CD4-positive, alpha-beta T cell (primary cell): ENCODE measurements at regions not wholly inside any gene's neighbourhood (a gene's known extent, or its start where the extent isn't known, plus 50 kb on each side); places are given as distances from the start of the nearest gene placed in this dataset.

ENCODE experiments used
- ATAC-seq: fragments of 200-7000 bp; cut with Tn5 transposase; one replicate; pipeline ENCODE4 v1.10.0; 2022; ENCODE audit warnings: mild to moderate bottlenecking; ENCODE audit not compliant: poor library complexity
- CTCF ChIA-PET: fragments of 350-600 bp; sonication (Branson Sonifier 250); formaldehyde crosslinking; loops from one replicate; lab custom pipeline; 2021; ENCODE audit warnings: antibody characterized with exemption, inconsistent platforms; lab: Charles Lee
- POLR2A ChIA-PET: fragments of 350-600 bp; sonication (Branson Sonifier 250); formaldehyde crosslinking; loops from one replicate; lab custom pipeline; 2021; ENCODE audit warnings: antibody characterized with exemption, inconsistent platforms; lab: Charles Lee
- DNase-seq, 14 experiments: peaks; one replicate each; pipeline ENCODE4 v3.0.0-alpha.2; 2013 to 2020; ENCODE audit warnings: mixed read lengths in 2 of 14
- H3K27ac ChIP-seq, 2 donors: one replicate each; pipeline versions ENCODE4 v1.5.1 to v1.7.0; 2013; ENCODE audit warnings: low read length in 2 of 2, low read depth in 1 of 2, mild to moderate bottlenecking in 1 of 2
- H3K27me3 ChIP-seq, 2 experiments: 1 replicate in 1 of 2; 2 replicates in 1 of 2; pipeline versions ENCODE4 v1.6.1 to v1.7.0; 2013; ENCODE audit warnings: low read length in 2 of 2, control low read depth in 1 of 2, mild to moderate bottlenecking in 1 of 2, moderate library complexity in 1 of 2; ENCODE audit not compliant: insufficient read depth in 2 of 2, control insufficient read depth in 1 of 2
- H3K36me3 ChIP-seq: one replicate; pipeline ENCODE4 v1.6.1; 2013; ENCODE audit warnings: low read length, control low read depth; ENCODE audit not compliant: insufficient read depth
- H3K4me1 ChIP-seq: one replicate; pipeline ENCODE4 v1.6.1; 2013; ENCODE audit warnings: low read length, control low read depth; ENCODE audit not compliant: insufficient read depth
- H3K4me3 ChIP-seq: one replicate; pipeline ENCODE4 v1.5.1; 2013; ENCODE audit warnings: mild to moderate bottlenecking, low read length, moderate library complexity
- H3K9me3 ChIP-seq, 2 experiments: 1 replicate in 1 of 2; 2 replicates in 1 of 2; pipeline versions ENCODE4 v1.6.1 to v1.7.0; 2013; ENCODE audit warnings: low read length in 2 of 2, mild to moderate bottlenecking in 2 of 2, control low read depth in 1 of 2, moderate library complexity in 1 of 2; ENCODE audit not compliant: control insufficient read depth in 1 of 2, insufficient read depth in 1 of 2
- H3K27ac Mint-ChIP-seq: one replicate; pipeline ENCODE4 v1.8.0; 2020; ENCODE audit warnings: mixed read lengths
- H3K27me3 Mint-ChIP-seq: one replicate; pipeline ENCODE4 v1.8.0; 2021; ENCODE audit warnings: mixed read lengths
- H3K36me3 Mint-ChIP-seq: one replicate; pipeline ENCODE4 v1.8.0; 2021; ENCODE audit warnings: low read depth, mixed read lengths
- H3K4me1 Mint-ChIP-seq: one replicate; pipeline ENCODE4 v1.8.0; 2021; ENCODE audit warnings: low read depth, mixed read lengths
- H3K4me3 Mint-ChIP-seq: one replicate; pipeline ENCODE4 v1.8.0; 2020; ENCODE audit warnings: mild to moderate bottlenecking, mixed read lengths
- H3K9me3 Mint-ChIP-seq: one replicate; pipeline ENCODE4 v1.8.0; 2020; ENCODE audit warnings: mixed read lengths
- CTCF ChIP-seq: fragments of 200-600 bp; IDR thresholded peaks from one replicate; pipeline ENCODE4 v1.8.0; 2022; ENCODE audit warnings: antibody characterized with exemption, mild to moderate bottlenecking
- intact Hi-C, 2 experiments: fragments of 100-400 bp; cut with DNase I in 1 of 2; cut with micrococcal nuclease in 1 of 2; formaldehyde crosslinking; loops; one replicate each; pipeline versions ENCODE4 v1.15.1 to v1.9.0; 2023 to 2025; cut with DNase I, micrococcal nuclease

- H3K4me1 ChIP-seq, result no peaks in the 10 kb centered on the region
- CTCF ChIA-PET, result no interaction called here
- intact Hi-C loops, result no loop called here
- DNase-seq (no peak), ATAC-seq (no peak)
- H3K4me3 ChIP-seq, result no peak overlapping the region
- H3K27me3 Mint-ChIP-seq, result no peaks in the 10 kb centered on the region
- POLR2A ChIA-PET, result no interaction called here
- no peaks in the 10 kb centered on the region for H3K36me3 ChIP-seq
- H3K36me3 Mint-ChIP-seq, result no peaks in the 10 kb centered on the region
- no peaks in the 10 kb centered on the region for H3K4me1 Mint-ChIP-seq
- no peaks in the 10 kb centered on the region for H3K9me3 ChIP-seq
- H3K4me3 Mint-ChIP-seq, result no peak overlapping the region
- no peak overlapping the region for H3K27ac Mint-ChIP-seq
- no peak overlapping the region for H3K27ac ChIP-seq
- no peaks in the 10 kb centered on the region for H3K9me3 Mint-ChIP-seq
- H3K27me3 ChIP-seq, result no peaks in the 10 kb centered on the region
- no peak for TF ChIP-seq CTCF
These were observed 152.0 kb upstream of the SLC13A1 start for GRCh38 chr7:123351516-123352505.

- DNase-seq (no peak), ATAC-seq (no peak)
- ChIA-PET POLR2A (no interaction called here), CTCF (no interaction called here)
- H3K4me3 Mint-ChIP-seq, result no peak overlapping the region
- no peaks in the 10 kb centered on the region for H3K27me3 ChIP-seq
- no peaks in the 10 kb centered on the region for H3K9me3 Mint-ChIP-seq
- H3K36me3 Mint-ChIP-seq, result no peaks in the 10 kb centered on the region
- H3K27ac Mint-ChIP-seq, result no peak overlapping the region
- no peaks in the 10 kb centered on the region for H3K9me3 ChIP-seq
- intact Hi-C loops, result no loop called here
- no peak overlapping the region for H3K4me3 ChIP-seq
- no peaks in the 10 kb centered on the region for H3K27me3 Mint-ChIP-seq
- H3K27ac ChIP-seq, result no peak overlapping the region
- TF ChIP-seq CTCF, result no peak
- no peaks in the 10 kb centered on the region for H3K4me1 Mint-ChIP-seq
- no peaks in the 10 kb centered on the region for H3K36me3 ChIP-seq
- H3K4me1 ChIP-seq, result no peaks in the 10 kb centered on the region
These were observed 151.3 kb upstream of the SLC13A1 start for GRCh38 chr7:123351027-123351426.

GRCh38 chr7:123348690-123349089 lies 148.9 kb upstream of the SLC13A1 start:
- no peaks in the 10 kb centered on the region for H3K4me1 Mint-ChIP-seq
- Histone ChIP-seq H3K4me3 (no peak overlapping the region), H3K9me3 (no peaks in the 10 kb centered on the region), H3K27me3 (no peaks in the 10 kb centered on the region), H3K36me3 (no peaks in the 10 kb centered on the region), H3K4me1 (no peaks in the 10 kb centered on the region), H3K27ac (no peak overlapping the region)
- DNase-seq (no peak), ATAC-seq (no peak)
- no peaks in the 10 kb centered on the region for H3K27me3 Mint-ChIP-seq
- TF ChIP-seq CTCF, result no peak
- intact Hi-C loops, result no loop called here
- ChIA-PET POLR2A (no interaction called here), CTCF (no interaction called here)
- no peak overlapping the region for H3K4me3 Mint-ChIP-seq
- H3K36me3 Mint-ChIP-seq, result no peaks in the 10 kb centered on the region
- no peak overlapping the region for H3K27ac Mint-ChIP-seq
- no peaks in the 10 kb centered on the region for H3K9me3 Mint-ChIP-seq
